ENCODE measurements at regions not wholly inside any gene's neighbourhood (a gene's known extent, or its start where the extent isn't known, plus 50 kb on each side); places are given as distances from the start of the nearest gene placed in this dataset.

DNA sequence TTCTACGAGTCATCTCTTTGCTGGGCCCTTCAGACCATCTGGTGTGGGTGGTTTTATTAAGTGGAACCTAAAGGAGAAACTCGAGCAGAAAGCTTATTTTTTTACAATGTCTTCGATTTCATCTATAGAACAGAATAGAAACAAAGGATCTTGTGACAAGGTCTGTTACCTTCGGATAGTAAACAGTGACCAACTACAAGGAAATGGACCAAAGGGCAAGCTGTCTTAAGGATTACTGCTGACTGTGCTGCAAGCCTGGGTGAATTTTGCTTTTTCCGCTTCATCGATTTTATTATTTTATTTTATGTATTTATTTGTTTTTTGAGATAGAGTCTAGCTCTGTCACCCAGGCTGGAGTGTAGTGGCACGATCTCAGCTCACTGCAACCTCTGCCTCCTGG is 348.9 kb upstream of the ERCC4 start (continued):
- TF ChIP-seq SNAPC5 (CRISPR knock-in tag; IDR thresholded peaks at IDR 0.05), result no peak
- TF ChIP-seq PPARD (CRISPR knock-in tag; IDR thresholded peaks at IDR 0.05), result no peak

GRCh38 chr16:13573903-13574302 is 346.1 kb upstream of the ERCC4 start:
- POLR2A ChIA-PET, result no interaction called here
- Histone ChIP-seq H3K79me2 (ENCODE audit: control insufficient read depth, insufficient read depth, low read length) (no peaks in the 10 kb centered on the region), H4K20me1 (replicated peaks; ENCODE audit: control insufficient read depth, insufficient read depth, low read length) (no peaks in the 10 kb centered on the region), H2AFZ (ENCODE audit: low read depth, low read length) (no peak overlapping the region), H3K4me1 (replicated peaks in 1 of 2; ENCODE audit: control insufficient read depth in 2 of 2, insufficient read depth in 2 of 2, low read length in 2 of 2) (no peaks in the 10 kb centered on the region), H3K9ac (ENCODE audit: insufficient read depth in 1 of 2, low read depth in 2 of 2, low read length in 2 of 2) (no peak overlapping the region), H3K4me3 (no peak overlapping the region), H3K4me2 (ENCODE audit: insufficient read depth, low read length) (no peak overlapping the region), H3K27ac (ENCODE audit: extremely low read depth, low read depth, low read length) (no peak overlapping the region), H3K36me3 (ENCODE audit: control insufficient read depth, insufficient read depth, low read length) (no peaks in the 10 kb centered on the region), H3K27me3 (ENCODE audit: control insufficient read depth in 2 of 2, insufficient read depth in 2 of 2, low read length in 2 of 2) (no peaks in the 10 kb centered on the region), H3K9me1 (ENCODE audit: control insufficient read depth, insufficient read depth, low read length) (no peaks in the 10 kb centered on the region), H3K9me3 (replicated peaks; ENCODE audit: control insufficient read depth, insufficient read depth, low read depth, low read length) (no peaks in the 10 kb centered on the region)
- in situ Hi-C loops (cut with MboI) (no loop called here), intact Hi-C loops (cut with micrococcal nuclease) (no loop called here)
- CTCF ChIA-PET (ENCODE audit: low intra/inter-chr PET ratio), result no interaction called here
- DNase-seq (ENCODE audit: extremely low read depth in 1 of 4, low spot score in 3 of 4) (no peak), ATAC-seq (no peak), FAIRE-seq (no peak)
- no peak for TF ChIP-seq PML (IDR thresholded peaks at IDR 0.05; ENCODE audit: low read length)
- no peak for TF ChIP-seq ZNF354B (CRISPR knock-in tag; IDR thresholded peaks at IDR 0.05)
- TF ChIP-seq SOX6 (IDR thresholded peaks at IDR 0.05), result no peak
- no peak for TF ChIP-seq MTA1 (IDR thresholded peaks at IDR 0.05; ENCODE audit: borderline replicate concordance)
- TF ChIP-seq ZNF668 (CRISPR knock-in tag; IDR thresholded peaks at IDR 0.05), result no peak
- 2% methylated on average over 3 of the region's 3 CpGs for WGBS (ENCODE audit: insufficient coverage, low coverage, missing lambda C conversion rate)
- no TSS peak for BruUV-seq (replicated peaks)

GRCh38 chr16:13586051-13586450 is 333.9 kb upstream of the ERCC4 start:
- no peak overlapping the region for H3K27ac ChIP-seq (ENCODE audit: extremely low read depth, low read depth, low read length)
- H3K4me2 ChIP-seq (ENCODE audit: insufficient read depth, low read length), result no peak overlapping the region
- ATAC-seq (no peak), FAIRE-seq (no peak), DNase-seq (ENCODE audit: extremely low read depth in 1 of 4, low spot score in 3 of 4) (no peak)
- intact Hi-C loops (cut with micrococcal nuclease) (no loop called here), in situ Hi-C loops (cut with MboI) (no loop called here)
- no peaks in the 10 kb centered on the region for H3K9me3 ChIP-seq (replicated peaks; ENCODE audit: control insufficient read depth, insufficient read depth, low read depth, low read length)
- no peak overlapping the region for H3K4me3 ChIP-seq
- H3K9ac ChIP-seq (ENCODE audit: insufficient read depth in 1 of 2, low read depth in 2 of 2, low read length in 2 of 2), result no peak overlapping the region
- BruUV-seq (replicated peaks), result no TSS peak
- no peaks in the 10 kb centered on the region for H3K36me3 ChIP-seq (ENCODE audit: control insufficient read depth, insufficient read depth, low read length)
- H3K27me3 ChIP-seq (ENCODE audit: control insufficient read depth in 2 of 2, insufficient read depth in 2 of 2, low read length in 2 of 2), result no peaks in the 10 kb centered on the region
- no peaks in the 10 kb centered on the region for H4K20me1 ChIP-seq (replicated peaks; ENCODE audit: control insufficient read depth, insufficient read depth, low read length)
- H3K9me1 ChIP-seq (ENCODE audit: control insufficient read depth, insufficient read depth, low read length), result no peaks in the 10 kb centered on the region
- 0% methylated on average over 1 of the region's 1 CpG for WGBS (ENCODE audit: insufficient coverage, low coverage, missing lambda C conversion rate)
- no peaks in the 10 kb centered on the region for H3K4me1 ChIP-seq (replicated peaks in 1 of 2; ENCODE audit: control insufficient read depth in 2 of 2, insufficient read depth in 2 of 2, low read length in 2 of 2)
- CTCF ChIA-PET (ENCODE audit: low intra/inter-chr PET ratio), result no interaction called here
- POLR2A ChIA-PET, result no interaction called here
- H2AFZ ChIP-seq (ENCODE audit: low read depth, low read length), result no peak overlapping the region
- H3K79me2 ChIP-seq (ENCODE audit: control insufficient read depth, insufficient read depth, low read length), result no peaks in the 10 kb centered on the region
- TF ChIP-seq, protein P1, sequence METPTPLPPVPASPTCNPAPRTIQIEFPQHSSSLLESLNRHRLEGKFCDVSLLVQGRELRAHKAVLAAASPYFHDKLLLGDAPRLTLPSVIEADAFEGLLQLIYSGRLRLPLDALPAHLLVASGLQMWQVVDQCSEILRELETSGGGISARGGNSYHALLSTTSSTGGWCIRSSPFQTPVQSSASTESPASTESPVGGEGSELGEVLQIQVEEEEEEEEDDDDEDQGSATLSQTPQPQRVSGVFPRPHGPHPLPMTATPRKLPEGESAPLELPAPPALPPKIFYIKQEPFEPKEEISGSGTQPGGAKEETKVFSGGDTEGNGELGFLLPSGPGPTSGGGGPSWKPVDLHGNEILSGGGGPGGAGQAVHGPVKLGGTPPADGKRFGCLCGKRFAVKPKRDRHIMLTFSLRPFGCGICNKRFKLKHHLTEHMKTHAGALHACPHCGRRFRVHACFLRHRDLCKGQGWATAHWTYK (CRISPR knock-in tag; IDR thresholded peaks at IDR 0.05), result no peak
- no peak for TF ChIP-seq PTBP1 (IDR thresholded peaks at IDR 0.05; ENCODE audit: low read depth, low read length)
- TF ChIP-seq LEF1 (IDR thresholded peaks at IDR 0.05), result no peak
- TF ChIP-seq THRAP3 (IDR thresholded peaks at IDR 0.05; ENCODE audit: borderline replicate concordance), result no peak
- no peak for TF ChIP-seq MBD1 (CRISPR knock-in tag; IDR thresholded peaks at IDR 0.05)
- TF ChIP-seq XRCC3 (IDR thresholded peaks at IDR 0.05), result no peak
- TF ChIP-seq, protein P2, sequence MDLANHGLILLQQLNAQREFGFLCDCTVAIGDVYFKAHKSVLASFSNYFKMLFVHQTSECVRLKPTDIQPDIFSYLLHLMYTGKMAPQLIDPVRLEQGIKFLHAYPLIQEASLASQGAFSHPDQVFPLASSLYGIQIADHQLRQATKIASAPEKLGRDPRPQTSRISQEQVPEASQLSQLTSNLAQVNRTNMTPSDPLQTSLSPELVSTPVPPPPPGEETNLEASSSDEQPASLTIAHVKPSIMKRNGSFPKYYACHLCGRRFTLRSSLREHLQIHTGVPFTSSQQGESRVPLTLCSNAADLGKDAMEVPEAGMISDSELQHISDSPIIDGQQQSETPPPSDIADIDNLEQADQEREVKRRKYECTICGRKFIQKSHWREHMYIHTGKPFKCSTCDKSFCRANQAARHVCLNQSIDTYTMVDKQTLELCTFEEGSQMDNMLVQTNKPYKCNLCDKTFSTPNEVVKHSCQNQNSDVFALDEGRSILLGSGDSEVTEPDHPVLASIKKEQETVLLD (IDR thresholded peaks at IDR 0.05), result no peak
